ENCODE measurements at regions not wholly inside any gene's neighbourhood (a gene's known extent, or its start where the extent isn't known, plus 50 kb on each side); places are given as distances from the start of the nearest gene placed in this dataset.

- H3K4me3 ChIP-seq: no peak overlapping the region
- no peaks in the 10 kb centered on the region for H3K4me1 ChIP-seq
- no peaks in the 10 kb centered on the region for H3K36me3 ChIP-seq
- DNase-seq: no peak
- H3K9me3 ChIP-seq (replicated peaks): no peaks in the 10 kb centered on the region
- peaks cover 4% of the 10 kb centered on the region; the same call in 1 of the 2 replicates for H3K27me3 ChIP-seq
- no peak overlapping the region for H3K27ac ChIP-seq
Measured at GRCh38 chr2:80894486-80894885, 589.9 kb upstream of the LRRTM1 start.

- DNase-seq: no peak
- H3K9me3 ChIP-seq (replicated peaks): no peaks in the 10 kb centered on the region
- H3K27me3 ChIP-seq: peaks cover 4% of the 10 kb centered on the region; the same call in 1 of the 2 replicates
- H3K4me3 ChIP-seq: no peak overlapping the region
- H3K4me1 ChIP-seq: no peaks in the 10 kb centered on the region
- H3K27ac ChIP-seq: no peak overlapping the region
- no peaks in the 10 kb centered on the region for H3K36me3 ChIP-seq
Measured at GRCh38 chr2:80893711-80894110, 589.2 kb upstream of the LRRTM1 start.

GRCh38 chr2:80889009-80889408, 584.5 kb upstream of the LRRTM1 start:
- no peaks in the 10 kb centered on the region for H3K9me3 ChIP-seq (replicated peaks)
- H3K27me3 ChIP-seq: peaks cover 18% of the 10 kb centered on the region
- no peak overlapping the region for H3K27ac ChIP-seq
- no peaks in the 10 kb centered on the region for H3K36me3 ChIP-seq
- no peaks in the 10 kb centered on the region for H3K4me1 ChIP-seq
- no peak for DNase-seq
- no peak overlapping the region for H3K4me3 ChIP-seq

GRCh38 chr2:80887841-80888378, 583.4 kb upstream of the LRRTM1 start:
- Histone ChIP-seq H3K36me3 (no peaks in the 10 kb centered on the region), H3K27ac (no peak overlapping the region), H3K9me3 (replicated peaks) (no peaks in the 10 kb centered on the region), H3K4me3 (no peak overlapping the region), H3K4me1 (no peaks in the 10 kb centered on the region), H3K27me3 (peaks cover 17% of the 10 kb centered on the region)
- DNase-seq: no peak

- H3K36me3 ChIP-seq: no peaks in the 10 kb centered on the region
- H3K27me3 ChIP-seq: no peaks in the 10 kb centered on the region
- no peak overlapping the region for H3K27ac ChIP-seq
- no peaks in the 10 kb centered on the region for H3K4me1 ChIP-seq
- no peak for DNase-seq
- no peak overlapping the region for H3K4me3 ChIP-seq
- no peaks in the 10 kb centered on the region for H3K9me3 ChIP-seq (replicated peaks)
Measured at GRCh38 chr2:80874374-80874773, 569.8 kb upstream of the LRRTM1 start.

GRCh38 chr2:80869858-80870438, 565.4 kb upstream of the LRRTM1 start:
- no peaks in the 10 kb centered on the region; the same call in none of the 2 replicates for H3K27me3 ChIP-seq
- no peak overlapping the region for H3K27ac ChIP-seq
- H3K36me3 ChIP-seq: no peaks in the 10 kb centered on the region
- no peak for DNase-seq
- no peak overlapping the region for H3K4me3 ChIP-seq
- H3K9me3 ChIP-seq (replicated peaks): no peaks in the 10 kb centered on the region
- H3K4me1 ChIP-seq: no peaks in the 10 kb centered on the region

GRCh38 chr2:80863147-80863714, 558.7 kb upstream of the LRRTM1 start:
- no peak for DNase-seq
- Histone ChIP-seq H3K4me3 (no peak overlapping the region), H3K4me1 (no peaks in the 10 kb centered on the region), H3K36me3 (no peaks in the 10 kb centered on the region), H3K27me3 (no peaks in the 10 kb centered on the region; the same call in none of the 2 replicates), H3K9me3 (replicated peaks) (no peaks in the 10 kb centered on the region), H3K27ac (no peak overlapping the region)

GRCh38 chr2:80858965-80859364, 554.4 kb upstream of the LRRTM1 start:
- Histone ChIP-seq H3K27me3 (no peaks in the 10 kb centered on the region), H3K9me3 (replicated peaks) (no peaks in the 10 kb centered on the region), H3K4me3 (no peak overlapping the region), H3K36me3 (no peaks in the 10 kb centered on the region), H3K4me1 (no peaks in the 10 kb centered on the region), H3K27ac (no peak overlapping the region)
- no peak for DNase-seq

GRCh38 chr2:80856227-80856626, 551.7 kb upstream of the LRRTM1 start:
- H3K36me3 ChIP-seq: no peaks in the 10 kb centered on the region
- no peak for DNase-seq
- H3K4me3 ChIP-seq: no peak overlapping the region
- H3K9me3 ChIP-seq (replicated peaks): no peaks in the 10 kb centered on the region
- no peak overlapping the region for H3K27ac ChIP-seq
- no peaks in the 10 kb centered on the region for H3K4me1 ChIP-seq
- no peaks in the 10 kb centered on the region for H3K27me3 ChIP-seq

GRCh38 chr2:80854831-80855230, 550.3 kb upstream of the LRRTM1 start:
- H3K9me3 ChIP-seq (replicated peaks): no peaks in the 10 kb centered on the region
- no peak overlapping the region for H3K27ac ChIP-seq
- no peak overlapping the region for H3K4me3 ChIP-seq
- no peak for DNase-seq
- no peaks in the 10 kb centered on the region for H3K4me1 ChIP-seq
- no peaks in the 10 kb centered on the region for H3K36me3 ChIP-seq
- H3K27me3 ChIP-seq: no peaks in the 10 kb centered on the region

- Histone ChIP-seq H3K9me3 (replicated peaks) (no peaks in the 10 kb centered on the region), H3K27me3 (no peaks in the 10 kb centered on the region), H3K4me1 (no peaks in the 10 kb centered on the region), H3K4me3 (no peak overlapping the region), H3K36me3 (no peaks in the 10 kb centered on the region), H3K27ac (no peak overlapping the region)
- no peak for DNase-seq
Measured at GRCh38 chr2:80852808-80853139, 548.2 kb upstream of the LRRTM1 start.

- Histone ChIP-seq H3K4me3 (no peak overlapping the region), H3K27ac (no peak overlapping the region), H3K4me1 (no peaks in the 10 kb centered on the region), H3K9me3 (replicated peaks) (no peaks in the 10 kb centered on the region), H3K36me3 (no peaks in the 10 kb centered on the region), H3K27me3 (no peaks in the 10 kb centered on the region)
- DNase-seq: no peak
Measured at GRCh38 chr2:80852079-80852807, 547.7 kb upstream of the LRRTM1 start.

- H3K36me3 ChIP-seq: no peaks in the 10 kb centered on the region
- H3K27ac ChIP-seq: no peak overlapping the region
- no peaks in the 10 kb centered on the region for H3K9me3 ChIP-seq (replicated peaks)
- H3K4me3 ChIP-seq: no peak overlapping the region
- no peak for DNase-seq
- no peaks in the 10 kb centered on the region for H3K4me1 ChIP-seq
- H3K27me3 ChIP-seq: no peaks in the 10 kb centered on the region
Measured at GRCh38 chr2:80830891-80831290, 526.3 kb upstream of the LRRTM1 start.

- Histone ChIP-seq H3K4me1 (no peaks in the 10 kb centered on the region), H3K36me3 (no peaks in the 10 kb centered on the region), H3K9me3 (replicated peaks) (no peaks in the 10 kb centered on the region; the same call in 1 of the 2 replicates), H3K27me3 (no peaks in the 10 kb centered on the region), H3K4me3 (no peak overlapping the region), H3K27ac (no peak overlapping the region)
- DNase-seq: no peak
Measured at GRCh38 chr2:80822999-80823398, 518.4 kb upstream of the LRRTM1 start.

- H3K9me3 ChIP-seq (replicated peaks): no peaks in the 10 kb centered on the region; the same call in 1 of the 2 replicates
- H3K36me3 ChIP-seq: no peaks in the 10 kb centered on the region
- no peaks in the 10 kb centered on the region for H3K4me1 ChIP-seq
- H3K27me3 ChIP-seq: no peaks in the 10 kb centered on the region
- DNase-seq: no peak
- H3K4me3 ChIP-seq: no peak overlapping the region
- no peak overlapping the region for H3K27ac ChIP-seq
Measured at GRCh38 chr2:80815259-80815658, 510.7 kb upstream of the LRRTM1 start.
